DND-41 (cell line): ENCODE measurements at regions not wholly inside any gene's neighbourhood (a gene's known extent, or its start where the extent isn't known, plus 50 kb on each side); places are given as distances from the start of the nearest gene placed in this dataset.

ENCODE experiments used
- EZH2 ChIP-seq: IDR thresholded peaks from 3 replicates; pipeline ENCODE4 v1.6.1; 2012; ENCODE audit warnings: borderline replicate concordance, low read depth, mild to moderate bottlenecking, moderate library complexity, low read length, inconsistent platforms; ENCODE audit not compliant: severe bottlenecking
- TF ChIP-seq, protein P1 (sequence below): IDR thresholded peaks from 2 replicates; pipeline ENCODE4 v1.5.1; 2012; ENCODE audit warnings: borderline replicate concordance, low read length, moderate library complexity, mild to moderate bottlenecking; ENCODE audit not compliant: poor library complexity, severe bottlenecking; ENCODE audit errors: extremely low read depth

DNA sequence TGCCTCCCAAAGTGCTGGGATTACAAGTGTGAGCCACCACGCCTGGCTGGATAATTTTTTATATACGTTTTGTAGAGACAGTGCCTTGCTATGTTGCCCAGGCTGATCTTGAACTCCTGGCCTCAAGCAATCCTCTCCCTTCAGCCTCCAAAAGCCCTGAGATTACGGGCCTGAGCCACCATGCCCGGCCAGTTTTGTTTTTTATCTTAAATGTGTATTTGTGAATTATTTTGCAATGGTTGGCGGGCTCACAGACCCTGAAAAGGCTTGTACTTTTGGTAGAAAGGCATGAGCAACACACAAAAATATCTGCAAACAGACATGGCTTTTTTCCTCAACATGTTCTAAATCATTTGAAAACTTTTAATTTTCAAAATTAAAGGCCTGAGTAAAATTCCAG is 73.4 kb upstream of the TMEM18 start:
- TF ChIP-seq, protein P1, sequence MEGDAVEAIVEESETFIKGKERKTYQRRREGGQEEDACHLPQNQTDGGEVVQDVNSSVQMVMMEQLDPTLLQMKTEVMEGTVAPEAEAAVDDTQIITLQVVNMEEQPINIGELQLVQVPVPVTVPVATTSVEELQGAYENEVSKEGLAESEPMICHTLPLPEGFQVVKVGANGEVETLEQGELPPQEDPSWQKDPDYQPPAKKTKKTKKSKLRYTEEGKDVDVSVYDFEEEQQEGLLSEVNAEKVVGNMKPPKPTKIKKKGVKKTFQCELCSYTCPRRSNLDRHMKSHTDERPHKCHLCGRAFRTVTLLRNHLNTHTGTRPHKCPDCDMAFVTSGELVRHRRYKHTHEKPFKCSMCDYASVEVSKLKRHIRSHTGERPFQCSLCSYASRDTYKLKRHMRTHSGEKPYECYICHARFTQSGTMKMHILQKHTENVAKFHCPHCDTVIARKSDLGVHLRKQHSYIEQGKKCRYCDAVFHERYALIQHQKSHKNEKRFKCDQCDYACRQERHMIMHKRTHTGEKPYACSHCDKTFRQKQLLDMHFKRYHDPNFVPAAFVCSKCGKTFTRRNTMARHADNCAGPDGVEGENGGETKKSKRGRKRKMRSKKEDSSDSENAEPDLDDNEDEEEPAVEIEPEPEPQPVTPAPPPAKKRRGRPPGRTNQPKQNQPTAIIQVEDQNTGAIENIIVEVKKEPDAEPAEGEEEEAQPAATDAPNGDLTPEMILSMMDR: no peak
- no peak for TF ChIP-seq EZH2
